ENCODE measurements at regions not wholly inside any gene's neighbourhood (a gene's known extent, or its start where the extent isn't known, plus 50 kb on each side); places are given as distances from the start of the nearest gene placed in this dataset.

DNA sequence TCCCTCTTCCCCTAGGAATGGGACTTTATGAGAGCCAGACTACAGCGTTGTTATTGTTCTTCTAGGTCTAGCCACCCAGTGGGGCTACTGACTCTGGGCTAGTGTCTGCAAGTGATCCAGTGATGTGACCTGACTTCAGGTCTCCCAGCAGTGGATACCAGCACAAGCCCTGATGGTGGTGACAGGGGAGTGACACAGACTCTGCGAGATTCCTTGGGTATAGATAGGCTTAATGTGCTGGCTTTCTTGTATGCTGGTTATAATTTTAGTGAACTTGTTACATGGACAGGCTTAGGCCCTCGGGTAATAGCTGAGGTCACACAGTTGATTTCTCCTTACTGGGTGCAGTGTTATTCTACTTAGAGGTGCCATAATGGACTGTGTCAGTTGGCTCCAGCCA, 106.9 kb downstream of the TBC1D30 start:
- no peaks in the 10 kb centered on the region for H4K20me1 ChIP-seq (ENCODE audit: insufficient read depth, low read length, poor library complexity, severe bottlenecking)
- no peaks in the 10 kb centered on the region for H3K4me1 ChIP-seq (ENCODE audit: insufficient read depth, low read length, poor library complexity, severe bottlenecking)
- no peak for TF ChIP-seq EZH2phosphoT487 (IDR thresholded peaks at IDR 0.05; ENCODE audit: borderline replicate concordance)
- TF ChIP-seq, protein P1, sequence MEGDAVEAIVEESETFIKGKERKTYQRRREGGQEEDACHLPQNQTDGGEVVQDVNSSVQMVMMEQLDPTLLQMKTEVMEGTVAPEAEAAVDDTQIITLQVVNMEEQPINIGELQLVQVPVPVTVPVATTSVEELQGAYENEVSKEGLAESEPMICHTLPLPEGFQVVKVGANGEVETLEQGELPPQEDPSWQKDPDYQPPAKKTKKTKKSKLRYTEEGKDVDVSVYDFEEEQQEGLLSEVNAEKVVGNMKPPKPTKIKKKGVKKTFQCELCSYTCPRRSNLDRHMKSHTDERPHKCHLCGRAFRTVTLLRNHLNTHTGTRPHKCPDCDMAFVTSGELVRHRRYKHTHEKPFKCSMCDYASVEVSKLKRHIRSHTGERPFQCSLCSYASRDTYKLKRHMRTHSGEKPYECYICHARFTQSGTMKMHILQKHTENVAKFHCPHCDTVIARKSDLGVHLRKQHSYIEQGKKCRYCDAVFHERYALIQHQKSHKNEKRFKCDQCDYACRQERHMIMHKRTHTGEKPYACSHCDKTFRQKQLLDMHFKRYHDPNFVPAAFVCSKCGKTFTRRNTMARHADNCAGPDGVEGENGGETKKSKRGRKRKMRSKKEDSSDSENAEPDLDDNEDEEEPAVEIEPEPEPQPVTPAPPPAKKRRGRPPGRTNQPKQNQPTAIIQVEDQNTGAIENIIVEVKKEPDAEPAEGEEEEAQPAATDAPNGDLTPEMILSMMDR (conservative IDR thresholded peaks at IDR 0.05; ENCODE audit: low read length) = no peak
- H3K9ac ChIP-seq (ENCODE audit: low read depth, low read length, poor library complexity, severe bottlenecking) = no peak overlapping the region
- H3K36me3 ChIP-seq (ENCODE audit: insufficient read depth, low read length) = no peaks in the 10 kb centered on the region
- H3K9me3 ChIP-seq (ENCODE audit: insufficient read depth, low read depth, low read length) = no peaks in the 10 kb centered on the region
- H3K4me2 ChIP-seq (ENCODE audit: low read depth, low read length, poor library complexity, severe bottlenecking) = no peak overlapping the region
- peaks cover 78% of the 10 kb centered on the region for H3K27me3 ChIP-seq (ENCODE audit: insufficient read depth, low read length, poor library complexity, severe bottlenecking)
- no peaks in the 10 kb centered on the region for H3K9me2 ChIP-seq (replicated peaks; ENCODE audit: low read depth, low read length)
- no peaks in the 10 kb centered on the region for H3F3A ChIP-seq (ENCODE audit: low read depth)
- no peaks in the 10 kb centered on the region for H3K79me2 ChIP-seq (ENCODE audit: insufficient read depth, low read length)
- no peak overlapping the region for H2AFZ ChIP-seq (ENCODE audit: low read length)
- no peak overlapping the region for H3K4me3 ChIP-seq (ENCODE audit: low read length, poor library complexity, severe bottlenecking)

GRCh38 chr12:64931981-64932380, 107.5 kb downstream of the TBC1D30 start:
- Histone ChIP-seq H3K9me3 (ENCODE audit: insufficient read depth, low read depth, low read length) (no peaks in the 10 kb centered on the region), H3K27me3 (ENCODE audit: insufficient read depth, low read length, poor library complexity, severe bottlenecking) (peaks cover 85% of the 10 kb centered on the region), H3F3A (ENCODE audit: low read depth) (no peaks in the 10 kb centered on the region), H3K9ac (ENCODE audit: low read depth, low read length, poor library complexity, severe bottlenecking) (no peak overlapping the region), H3K4me2 (ENCODE audit: low read depth, low read length, poor library complexity, severe bottlenecking) (no peak overlapping the region), H3K79me2 (ENCODE audit: insufficient read depth, low read length) (no peaks in the 10 kb centered on the region), H3K9me2 (replicated peaks; ENCODE audit: low read depth, low read length) (no peaks in the 10 kb centered on the region), H3K36me3 (ENCODE audit: insufficient read depth, low read length) (no peaks in the 10 kb centered on the region), H2AFZ (ENCODE audit: low read length) (no peak overlapping the region), H3K4me1 (ENCODE audit: insufficient read depth, low read length, poor library complexity, severe bottlenecking) (no peaks in the 10 kb centered on the region), H4K20me1 (ENCODE audit: insufficient read depth, low read length, poor library complexity, severe bottlenecking) (no peaks in the 10 kb centered on the region), H3K4me3 (ENCODE audit: low read length, poor library complexity, severe bottlenecking) (no peak overlapping the region)
- TF ChIP-seq, protein P1 (conservative IDR thresholded peaks at IDR 0.05; ENCODE audit: low read length) = no peak
- TF ChIP-seq EZH2phosphoT487 (IDR thresholded peaks at IDR 0.05; ENCODE audit: borderline replicate concordance) = no peak

- no peaks in the 10 kb centered on the region for H4K20me1 ChIP-seq (ENCODE audit: insufficient read depth, low read length, poor library complexity, severe bottlenecking)
- H3K4me3 ChIP-seq (ENCODE audit: low read length, poor library complexity, severe bottlenecking) = no peak overlapping the region
- H3K4me1 ChIP-seq (ENCODE audit: insufficient read depth, low read length, poor library complexity, severe bottlenecking) = no peaks in the 10 kb centered on the region
- no peaks in the 10 kb centered on the region for H3K79me2 ChIP-seq (ENCODE audit: insufficient read depth, low read length)
- no peaks in the 10 kb centered on the region for H3F3A ChIP-seq (ENCODE audit: low read depth)
- TF ChIP-seq, protein P1 (conservative IDR thresholded peaks at IDR 0.05; ENCODE audit: low read length) = no peak
- no peak for TF ChIP-seq EZH2phosphoT487 (IDR thresholded peaks at IDR 0.05; ENCODE audit: borderline replicate concordance)
- H3K9me3 ChIP-seq (ENCODE audit: insufficient read depth, low read depth, low read length) = no peaks in the 10 kb centered on the region
- H3K4me2 ChIP-seq (ENCODE audit: low read depth, low read length, poor library complexity, severe bottlenecking) = no peak overlapping the region
- peaks cover 85% of the 10 kb centered on the region for H3K27me3 ChIP-seq (ENCODE audit: insufficient read depth, low read length, poor library complexity, severe bottlenecking)
- no peaks in the 10 kb centered on the region for H3K9me2 ChIP-seq (replicated peaks; ENCODE audit: low read depth, low read length)
- H3K36me3 ChIP-seq (ENCODE audit: insufficient read depth, low read length) = no peaks in the 10 kb centered on the region
- H2AFZ ChIP-seq (ENCODE audit: low read length) = no peak overlapping the region
- H3K9ac ChIP-seq (ENCODE audit: low read depth, low read length, poor library complexity, severe bottlenecking) = no peak overlapping the region
These were observed 109.3 kb downstream of the TBC1D30 start for GRCh38 chr12:64933791-64934190.

Data from Loucy (cell line).